ENCODE measurements at regions not wholly inside any gene's neighbourhood (a gene's known extent, or its start where the extent isn't known, plus 50 kb on each side); places are given as distances from the start of the nearest gene placed in this dataset.

GRCh38 chr2:106020821-106021661 is 173.1 kb downstream of the UXS1 start:
- peaks cover 5% of the 10 kb centered on the region for H3K27me3 Mint-ChIP-seq
- ChIA-PET POLR2A (no interaction called here), CTCF (no interaction called here)
- H3K36me3 Mint-ChIP-seq (ENCODE audit: low read depth): no peaks in the 10 kb centered on the region
- H3K4me1 Mint-ChIP-seq: peaks cover 12% of the 10 kb centered on the region
- H3K27ac Mint-ChIP-seq: no peak overlapping the region
- H3K9me3 Mint-ChIP-seq: no peaks in the 10 kb centered on the region
- no peak for DNase-seq
- H3K4me3 Mint-ChIP-seq: no peak overlapping the region

GRCh38 chr2:106020032-106020431 is 174.1 kb downstream of the UXS1 start:
- CTCF ChIA-PET: interaction anchor here (0.7 kb wide), 1 partner anchor 9 kb away, joined by 3 read pairs; no protein-coding TSS in a partner anchor
- H3K36me3 Mint-ChIP-seq (ENCODE audit: low read depth): no peaks in the 10 kb centered on the region
- peaks cover 5% of the 10 kb centered on the region for H3K27me3 Mint-ChIP-seq
- no peak overlapping the region for H3K27ac Mint-ChIP-seq
- DNase-seq: no peak
- H3K4me1 Mint-ChIP-seq: peaks cover 9% of the 10 kb centered on the region
- no peak overlapping the region for H3K4me3 Mint-ChIP-seq
- POLR2A ChIA-PET: no interaction called here
- no peaks in the 10 kb centered on the region for H3K9me3 Mint-ChIP-seq

- H3K27ac Mint-ChIP-seq: no peak overlapping the region
- ChIA-PET POLR2A (interaction anchor here (0.7 kb wide), 1 partner anchor 290 kb away, joined by 4 read pairs; no protein-coding TSS in a partner anchor), CTCF (no interaction called here)
- DNase-seq: no peak
- H3K4me3 Mint-ChIP-seq: no peak overlapping the region
- H3K9me3 Mint-ChIP-seq: peaks cover 2% of the 10 kb centered on the region
- no peaks in the 10 kb centered on the region for H3K27me3 Mint-ChIP-seq
- H3K36me3 Mint-ChIP-seq (ENCODE audit: low read depth): no peaks in the 10 kb centered on the region
- peaks cover 9% of the 10 kb centered on the region for H3K4me1 Mint-ChIP-seq
Measured at GRCh38 chr2:106018141-106018540, 176.0 kb downstream of the UXS1 start.

GRCh38 chr2:106012591-106013347 is 181.3 kb downstream of the UXS1 start:
- peaks cover 17% of the 10 kb centered on the region for H3K9me3 Mint-ChIP-seq
- ChIA-PET CTCF (no interaction called here), POLR2A (no interaction called here)
- peaks cover 3% of the 10 kb centered on the region for H3K36me3 Mint-ChIP-seq (ENCODE audit: low read depth)
- DNase-seq: no peak
- no peak overlapping the region for H3K27ac Mint-ChIP-seq
- H3K4me1 Mint-ChIP-seq: peaks cover under 1% of the 10 kb centered on the region
- H3K27me3 Mint-ChIP-seq: no peaks in the 10 kb centered on the region
- no peak overlapping the region for H3K4me3 Mint-ChIP-seq

- CTCF ChIA-PET: interaction anchor here (1.2 kb wide), 1 partner anchor 51 kb away, joined by 4 read pairs; no protein-coding TSS in a partner anchor
- no peak overlapping the region for H3K27ac Mint-ChIP-seq
- POLR2A ChIA-PET: no interaction called here
- peaks cover 4% of the 10 kb centered on the region for H3K36me3 Mint-ChIP-seq (ENCODE audit: low read depth)
- peaks cover 22% of the 10 kb centered on the region for H3K9me3 Mint-ChIP-seq
- DNase-seq: no peak
- H3K4me3 Mint-ChIP-seq: no peak overlapping the region
- H3K4me1 Mint-ChIP-seq: no peaks in the 10 kb centered on the region
- no peaks in the 10 kb centered on the region for H3K27me3 Mint-ChIP-seq
Measured at GRCh38 chr2:106012001-106012590, 182.0 kb downstream of the UXS1 start.

- peaks cover 29% of the 10 kb centered on the region for H3K9me3 Mint-ChIP-seq
- POLR2A ChIA-PET: no interaction called here
- DNase-seq: no peak
- H3K27ac Mint-ChIP-seq: no peak overlapping the region
- no peaks in the 10 kb centered on the region for H3K4me1 Mint-ChIP-seq
- no peak overlapping the region for H3K4me3 Mint-ChIP-seq
- H3K27me3 Mint-ChIP-seq: no peaks in the 10 kb centered on the region
- H3K36me3 Mint-ChIP-seq (ENCODE audit: low read depth): peaks cover 9% of the 10 kb centered on the region
- CTCF ChIA-PET: interaction anchor here (1.2 kb wide), 1 partner anchor 50 kb away, joined by 4 read pairs; no protein-coding TSS in a partner anchor
Measured at GRCh38 chr2:106011380-106011779, 182.7 kb downstream of the UXS1 start.

- Mint-ChIP-seq H3K27ac (no peak overlapping the region), H3K9me3 (peaks cover 33% of the 10 kb centered on the region)
Measured at GRCh38 chr2:106010818-106011355, 183.2 kb downstream of the UXS1 start.

GRCh38 chr2:106009096-106009495 is 185.0 kb downstream of the UXS1 start:
- Mint-ChIP-seq H3K36me3 (ENCODE audit: low read depth) (peaks cover 11% of the 10 kb centered on the region), H3K27ac (no peak overlapping the region), H3K9me3 (peaks cover 41% of the 10 kb centered on the region), H3K4me1 (no peaks in the 10 kb centered on the region), H3K27me3 (no peaks in the 10 kb centered on the region), H3K4me3 (no peak overlapping the region)
- ChIA-PET CTCF (interaction anchor here (1.0 kb wide), 1 partner anchor 13 kb away, joined by 3 read pairs; no protein-coding TSS in a partner anchor), POLR2A (no interaction called here)
- no peak for DNase-seq

More at GRCh38 chr2:106010818-106011355, 183.2 kb downstream of the UXS1 start:
- no peaks in the 10 kb centered on the region for H3K27me3 Mint-ChIP-seq
- peaks cover 11% of the 10 kb centered on the region for H3K36me3 Mint-ChIP-seq (ENCODE audit: low read depth)
- no peak for DNase-seq
- H3K4me3 Mint-ChIP-seq: no peak overlapping the region
- H3K4me1 Mint-ChIP-seq: no peaks in the 10 kb centered on the region
- POLR2A ChIA-PET: no interaction called here
- CTCF ChIA-PET: interaction anchor here (1.2 kb wide), 1 partner anchor 49 kb away, joined by 4 read pairs; no protein-coding TSS in a partner anchor

- H3K4me1 Mint-ChIP-seq: no peaks in the 10 kb centered on the region
- POLR2A ChIA-PET: no interaction called here
- H3K27ac Mint-ChIP-seq: no peak overlapping the region
- peaks cover 6% of the 10 kb centered on the region for H3K27me3 Mint-ChIP-seq
- no peak overlapping the region for H3K4me3 Mint-ChIP-seq
- peaks cover 44% of the 10 kb centered on the region for H3K9me3 Mint-ChIP-seq
- no peak for DNase-seq
- H3K36me3 Mint-ChIP-seq (ENCODE audit: low read depth): peaks cover 11% of the 10 kb centered on the region
- CTCF ChIA-PET: no interaction called here
Measured at GRCh38 chr2:106004851-106005250, 189.2 kb downstream of the UXS1 start.

- Mint-ChIP-seq H3K27ac (no peak overlapping the region), H3K27me3 (peaks cover 6% of the 10 kb centered on the region), H3K36me3 (ENCODE audit: low read depth) (no peaks in the 10 kb centered on the region), H3K4me3 (no peak overlapping the region), H3K4me1 (no peaks in the 10 kb centered on the region), H3K9me3 (peaks cover 35% of the 10 kb centered on the region)
- ChIA-PET POLR2A (no interaction called here), CTCF (no interaction called here)
- no peak for DNase-seq
Measured at GRCh38 chr2:105999211-105999989, 194.7 kb downstream of the UXS1 start.

- no peaks in the 10 kb centered on the region for H3K36me3 Mint-ChIP-seq (ENCODE audit: low read depth)
- no peak for DNase-seq
- peaks cover 45% of the 10 kb centered on the region for H3K9me3 Mint-ChIP-seq
- peaks cover 6% of the 10 kb centered on the region for H3K27me3 Mint-ChIP-seq
- H3K4me1 Mint-ChIP-seq: no peaks in the 10 kb centered on the region
- CTCF ChIA-PET: interaction anchor here (0.8 kb wide), 1 partner anchor 632 kb away, joined by 3 read pairs; no protein-coding TSS in a partner anchor
- H3K27ac Mint-ChIP-seq: no peak overlapping the region
- H3K4me3 Mint-ChIP-seq: no peak overlapping the region
- POLR2A ChIA-PET: no interaction called here
Measured at GRCh38 chr2:105997711-105998110, 196.4 kb downstream of the UXS1 start.

GRCh38 chr2:105990624-105991023 is 203.5 kb downstream of the UXS1 start:
- Mint-ChIP-seq H3K27me3 (no peaks in the 10 kb centered on the region), H3K9me3 (peaks cover 66% of the 10 kb centered on the region), H3K36me3 (ENCODE audit: low read depth) (peaks cover 22% of the 10 kb centered on the region), H3K4me3 (no peak overlapping the region), H3K4me1 (peaks cover 12% of the 10 kb centered on the region), H3K27ac (no peak overlapping the region)
- DNase-seq: no peak
- CTCF ChIA-PET: interaction anchor here (1.0 kb wide), 1 partner anchor 220 kb away, joined by 3 read pairs; no protein-coding TSS in a partner anchor
- POLR2A ChIA-PET: no interaction called here

All from activated CD4-positive, alpha-beta T cell treated with anti-CD3 and anti-CD28 coated beads, Interleukin-2, amount 10 ng/mL, durations not matched to agents 7 days and 5 days (primary cell).